Activated B cell treated with CpG ODN at 0.5 μM for 24 hours (primary cell): ENCODE measurements at regions not wholly inside any gene's neighbourhood (a gene's known extent, or its start where the extent isn't known, plus 50 kb on each side); places are given as distances from the start of the nearest gene placed in this dataset.

Experiments
- ATAC-seq: fragments of 200-7000 bp; cut with Tn5 transposase; one replicate; pipeline ENCODE4 v1.10.0; 2021; ENCODE audit warnings: low read depth, mild to moderate bottlenecking, moderate library complexity
- CTCF ChIA-PET: fragments of 350-600 bp; sonication (Branson Sonifier 250); formaldehyde crosslinking; loops from one replicate; lab custom pipeline; 2021; ENCODE audit warnings: antibody characterized with exemption; lab: Charles Lee
- POLR2A ChIA-PET: fragments of 350-600 bp; sonication (Branson Sonifier 250); formaldehyde crosslinking; loops from one replicate; lab custom pipeline; 2021; ENCODE audit warnings: antibody characterized with exemption; lab: Charles Lee
- DNase-seq: peaks from one replicate; pipeline ENCODE4 v3.0.0; 2022
- H3K27ac Mint-ChIP-seq: one replicate; pipeline ENCODE4 v1.8.0; 2020; ENCODE audit warnings: mixed read lengths
- H3K27me3 Mint-ChIP-seq: one replicate; pipeline ENCODE4 v1.8.0; 2021; ENCODE audit warnings: mixed read lengths
- H3K36me3 Mint-ChIP-seq: one replicate; pipeline ENCODE4 v1.8.0; 2021; ENCODE audit warnings: low read depth, mixed read lengths
- H3K4me1 Mint-ChIP-seq: one replicate; pipeline ENCODE4 v1.8.0; 2021; ENCODE audit warnings: mixed read lengths
- H3K4me3 Mint-ChIP-seq: one replicate; pipeline ENCODE4 v1.8.0; 2020; ENCODE audit warnings: mild to moderate bottlenecking, mixed read lengths
- H3K9me3 Mint-ChIP-seq: one replicate; pipeline ENCODE4 v1.8.0; 2020; ENCODE audit warnings: mixed read lengths
- intact Hi-C: fragments of 100-400 bp; cut with micrococcal nuclease; formaldehyde crosslinking; loops from one replicate; pipeline ENCODE4 v1.15.1; 2024
- TF ChIP-seq, protein P1 (sequence below): fragments of 200-600 bp; IDR thresholded peaks from one replicate; pipeline ENCODE4 v1.8.0; 2022; ENCODE audit warnings: antibody characterized with exemption, mild to moderate bottlenecking

DNA sequence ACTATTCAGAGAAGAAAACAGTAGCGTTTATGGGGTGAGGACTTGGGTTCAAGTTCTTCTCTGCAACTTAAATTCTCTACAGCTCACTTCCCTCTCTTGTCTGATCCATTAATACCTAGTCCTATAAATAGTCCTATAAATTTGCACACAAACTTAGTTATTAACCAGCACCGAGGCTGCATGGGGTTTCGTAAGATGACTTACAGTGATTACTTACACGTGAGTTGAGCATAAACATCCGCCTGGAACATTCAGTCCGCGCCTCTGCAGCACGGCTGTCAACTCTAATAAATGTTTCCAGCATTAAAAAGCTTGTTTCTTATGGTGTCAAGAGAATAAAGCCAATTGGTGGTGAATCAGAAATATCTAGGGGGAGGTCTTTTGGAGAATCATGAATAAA, 103.0 kb upstream of the ENPP6 start:
- ATAC-seq, result no peak

DNA sequence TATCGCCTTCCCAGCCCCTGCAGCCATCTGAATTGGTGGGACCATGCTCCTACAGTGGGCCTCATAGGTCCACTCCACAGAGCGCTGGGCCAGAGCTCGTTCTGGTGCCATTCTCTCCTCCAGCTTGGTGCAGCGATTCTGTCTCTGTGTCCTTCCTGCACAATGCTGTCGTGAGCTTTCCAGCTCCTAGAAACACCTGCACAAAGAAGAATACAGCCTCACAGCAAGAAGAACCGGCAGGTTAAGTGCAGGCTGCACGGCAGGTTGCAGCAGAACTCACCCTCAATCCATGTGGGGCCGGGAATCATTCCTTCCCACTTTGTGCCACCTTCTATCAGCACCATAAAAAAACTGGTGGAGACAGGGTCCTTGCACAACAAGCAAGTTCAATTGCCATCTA, 101.2 kb upstream of the ENPP6 start:
- intact Hi-C loops, result loop anchor here (1.0 to 2.0 kb wide), 3 partner anchors 9 to 98 kb away; no protein-coding TSS in a partner anchor
- ChIA-PET CTCF (interaction anchor here (0.7 to 1.8 kb wide), 4 partner anchors 9 to 65 kb away, joined by 3 to 8 read pairs (median 3); no protein-coding TSS in a partner anchor), POLR2A (interaction anchor here (0.8 to 12.6 kb wide), 16 partner anchors 9 to 330 kb away, joined by 3 to 211 read pairs (median 8); partner anchors contain the start of genes CASP3, IRF2 and PRIMPOL)
- Mint-ChIP-seq H3K27ac (peak overlapping the region; percentile 98), H3K4me1 (peaks cover 73% of the 10 kb centered on the region), H3K9me3 (no peaks in the 10 kb centered on the region), H3K36me3 (no peaks in the 10 kb centered on the region), H3K4me3 (peak overlapping the region; percentile 24), H3K27me3 (no peaks in the 10 kb centered on the region)
- DNase-seq, result no peak
- TF ChIP-seq, protein P1, sequence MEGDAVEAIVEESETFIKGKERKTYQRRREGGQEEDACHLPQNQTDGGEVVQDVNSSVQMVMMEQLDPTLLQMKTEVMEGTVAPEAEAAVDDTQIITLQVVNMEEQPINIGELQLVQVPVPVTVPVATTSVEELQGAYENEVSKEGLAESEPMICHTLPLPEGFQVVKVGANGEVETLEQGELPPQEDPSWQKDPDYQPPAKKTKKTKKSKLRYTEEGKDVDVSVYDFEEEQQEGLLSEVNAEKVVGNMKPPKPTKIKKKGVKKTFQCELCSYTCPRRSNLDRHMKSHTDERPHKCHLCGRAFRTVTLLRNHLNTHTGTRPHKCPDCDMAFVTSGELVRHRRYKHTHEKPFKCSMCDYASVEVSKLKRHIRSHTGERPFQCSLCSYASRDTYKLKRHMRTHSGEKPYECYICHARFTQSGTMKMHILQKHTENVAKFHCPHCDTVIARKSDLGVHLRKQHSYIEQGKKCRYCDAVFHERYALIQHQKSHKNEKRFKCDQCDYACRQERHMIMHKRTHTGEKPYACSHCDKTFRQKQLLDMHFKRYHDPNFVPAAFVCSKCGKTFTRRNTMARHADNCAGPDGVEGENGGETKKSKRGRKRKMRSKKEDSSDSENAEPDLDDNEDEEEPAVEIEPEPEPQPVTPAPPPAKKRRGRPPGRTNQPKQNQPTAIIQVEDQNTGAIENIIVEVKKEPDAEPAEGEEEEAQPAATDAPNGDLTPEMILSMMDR, result no peak
- ATAC-seq, result no peak

More for the DNA sequence above, 103.0 kb upstream of the ENPP6 start:
- Mint-ChIP-seq H3K4me1 (peaks cover 61% of the 10 kb centered on the region), H3K36me3 (no peaks in the 10 kb centered on the region), H3K4me3 (no peak overlapping the region), H3K9me3 (no peaks in the 10 kb centered on the region), H3K27me3 (no peaks in the 10 kb centered on the region), H3K27ac (peak overlapping the region; percentile 98)
- TF ChIP-seq, protein P1, result no peak
- ChIA-PET CTCF (interaction anchor here (1.1 to 1.7 kb wide), 6 partner anchors 8 to 57 kb away, joined by 3 to 5 read pairs (median 4); no protein-coding TSS in a partner anchor), POLR2A (interaction anchor here (0.5 to 12.6 kb wide), 11 partner anchors 8 to 216 kb away, joined by 3 to 211 read pairs (median 4); partner anchors contain the start of gene IRF2)
- intact Hi-C loops, result no loop called here
- no peak for DNase-seq

DNA sequence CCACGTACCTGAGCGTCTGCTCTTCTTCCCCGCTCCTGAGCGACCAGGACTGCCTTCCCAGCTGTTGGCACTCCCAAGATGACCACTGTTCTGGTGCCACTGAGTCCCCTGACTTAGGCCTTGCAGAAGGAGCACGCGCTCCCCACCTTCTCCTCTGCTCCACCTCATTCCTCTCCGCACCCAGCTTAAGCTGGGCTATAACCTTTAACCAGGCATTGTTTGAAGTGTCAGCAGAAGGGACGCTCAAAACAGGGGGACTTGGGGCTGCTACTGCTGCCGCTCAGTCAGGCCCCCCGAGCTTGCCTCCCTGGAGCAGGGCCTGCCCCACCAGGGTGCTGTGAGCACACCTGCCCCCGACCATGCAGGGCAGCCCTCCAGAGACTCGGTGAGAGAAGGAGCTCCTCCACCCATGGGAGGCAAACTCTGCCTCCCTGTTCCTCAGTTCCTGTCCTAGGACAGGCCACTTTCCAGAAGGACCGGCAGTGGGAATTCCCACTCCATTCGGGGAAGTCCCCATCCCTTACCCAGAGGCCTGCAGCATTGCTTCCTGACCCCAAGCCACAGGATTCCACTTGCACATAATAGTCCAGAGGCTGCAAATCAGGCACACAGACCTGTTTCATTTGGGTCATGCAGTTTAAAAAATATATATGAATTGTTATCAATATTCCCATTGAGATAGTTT, 99.7 kb upstream of the ENPP6 start:
- DNase-seq, result no peak

DNA sequence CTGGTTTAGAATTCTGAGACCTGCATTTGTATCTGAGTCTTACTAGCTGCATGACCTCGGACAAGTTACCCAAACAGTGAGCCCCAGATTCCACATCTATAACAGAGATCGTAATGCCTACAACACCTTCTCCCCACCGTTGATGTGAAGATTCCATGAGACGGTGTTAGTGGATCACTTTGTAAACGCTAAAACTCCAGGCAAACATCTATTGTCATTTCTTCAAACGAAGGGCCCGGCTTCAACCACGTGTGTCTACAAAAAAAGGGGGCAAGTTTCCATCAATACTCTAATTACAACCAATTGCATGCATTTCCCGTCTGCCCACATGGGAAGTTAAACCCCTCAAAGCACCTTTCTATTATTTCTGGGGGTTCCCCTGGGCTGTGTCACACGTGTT, 99.1 kb upstream of the ENPP6 start:
- no peaks in the 10 kb centered on the region for H3K36me3 Mint-ChIP-seq
- TF ChIP-seq, protein P1, result no peak
- H3K4me3 Mint-ChIP-seq, result no peak overlapping the region
- ChIA-PET CTCF (no interaction called here), POLR2A (interaction anchor here (0.6 to 12.6 kb wide), 6 partner anchors 12 to 218 kb away, joined by 3 to 211 read pairs (median 8); partner anchors contain the start of gene IRF2)
- intact Hi-C loops, result no loop called here
- peak overlapping the region; percentile 98 for H3K27ac Mint-ChIP-seq
- DNase-seq (no peak), ATAC-seq (no peak)
- peaks cover 89% of the 10 kb centered on the region for H3K4me1 Mint-ChIP-seq
- no peaks in the 10 kb centered on the region for H3K9me3 Mint-ChIP-seq
- H3K27me3 Mint-ChIP-seq, result no peaks in the 10 kb centered on the region

More for the DNA sequence above, 99.7 kb upstream of the ENPP6 start:
- Mint-ChIP-seq H3K36me3 (no peaks in the 10 kb centered on the region), H3K9me3 (no peaks in the 10 kb centered on the region), H3K27me3 (no peaks in the 10 kb centered on the region), H3K4me3 (peak overlapping the region; percentile 52), H3K4me1 (peaks cover 83% of the 10 kb centered on the region), H3K27ac (peak overlapping the region; percentile 98)
- TF ChIP-seq, protein P1, result no peak
- no peak for ATAC-seq
- CTCF ChIA-PET, result interaction anchor here (0.9 to 1.8 kb wide), 2 partner anchors 26 to 35 kb away, joined by 4 to 8 read pairs; no protein-coding TSS in a partner anchor
- intact Hi-C loops, result no loop called here
- POLR2A ChIA-PET, result interaction anchor here (0.8 to 12.6 kb wide), 10 partner anchors 11 to 332 kb away, joined by 5 to 211 read pairs (median 9); partner anchors contain the start of genes CASP3, IRF2 and PRIMPOL
